GM23248 (cell line): ENCODE measurements at regions not wholly inside any gene's neighbourhood (a gene's known extent, or its start where the extent isn't known, plus 50 kb on each side); places are given as distances from the start of the nearest gene placed in this dataset.
"Not testable (repeated sequence)": the region's sequence is repeated elsewhere in the genome, so short reads cannot be mapped to it uniquely, and the experiment has no call there.

Source experiments
- DNase-seq: peaks from one replicate; pipeline ENCODE4 v3.0.0-alpha.2; 2015
- H2AFZ ChIP-seq: fragments of 200-600 bp; sonication (generic); 2 replicates; pipeline ENCODE4 v1.6.1; 2016; ENCODE audit warnings: antibody characterized with exemption
- H3F3A ChIP-seq: fragments of 200-600 bp; sonication (generic); 2 replicates; pipeline ENCODE4 v1.6.1; 2016; ENCODE audit warnings: mild to moderate bottlenecking, antibody characterized with exemption, mixed run types; ENCODE audit not compliant: insufficient read depth
- H3K27ac ChIP-seq: fragments of 200-600 bp; sonication (generic); 2 replicates; pipeline ENCODE4 v1.5.1; 2016; ENCODE audit warnings: mild to moderate bottlenecking
- H3K27me3 ChIP-seq: fragments of 200-600 bp; sonication (generic); replicated peaks from 2 replicates; pipeline ENCODE4 v1.6.1; 2016; ENCODE audit warnings: mild to moderate bottlenecking; ENCODE audit not compliant: insufficient read depth
- H3K36me3 ChIP-seq: fragments of 200-600 bp; sonication (generic); 2 replicates; pipeline ENCODE4 v1.6.1; 2016; ENCODE audit warnings: low read depth, mild to moderate bottlenecking
- H3K4me1 ChIP-seq: fragments of 200-600 bp; sonication (generic); 2 replicates; pipeline ENCODE4 v1.6.1; 2016; ENCODE audit warnings: mild to moderate bottlenecking; ENCODE audit not compliant: insufficient read depth
- H3K4me2 ChIP-seq: fragments of 200-600 bp; sonication (generic); one replicate; pipeline ENCODE4 v1.6.1; 2016; ENCODE audit warnings: mild to moderate bottlenecking; ENCODE audit not compliant: unreplicated experiment
- H3K4me3 ChIP-seq: fragments of 200-600 bp; sonication (generic); 2 replicates; pipeline ENCODE4 v1.5.1; 2016; ENCODE audit warnings: mild to moderate bottlenecking
- H3K79me2 ChIP-seq: fragments of 200-600 bp; sonication (generic); 2 replicates; pipeline ENCODE4 v1.6.1; 2016; ENCODE audit warnings: mild to moderate bottlenecking; ENCODE audit not compliant: insufficient read depth
- H3K9ac ChIP-seq: fragments of 200-600 bp; sonication (generic); 2 replicates; pipeline ENCODE4 v1.6.1; 2016; ENCODE audit warnings: mild to moderate bottlenecking
- H3K9me2 ChIP-seq: fragments of 200-600 bp; sonication (generic); 2 replicates; pipeline ENCODE4 v1.6.1; 2016; ENCODE audit warnings: mixed run types, mild to moderate bottlenecking, moderate library complexity; ENCODE audit not compliant: insufficient read depth
- H3K9me3 ChIP-seq: fragments of 200-600 bp; sonication (generic); one replicate; pipeline ENCODE4 v1.6.1; 2017; ENCODE audit warnings: low read depth
- H4K20me1 ChIP-seq: fragments of 200-600 bp; sonication (generic); 2 replicates; pipeline ENCODE4 v1.6.0; 2016; ENCODE audit not compliant: insufficient read depth
- EZH2 ChIP-seq: fragments of 200-600 bp; sonication (generic); IDR thresholded peaks from 2 replicates; pipeline ENCODE4 v1.6.1; 2018; ENCODE audit warnings: antibody characterized with exemption, mild to moderate bottlenecking; ENCODE audit not compliant: insufficient read depth, poor library complexity, severe bottlenecking
- EZH2phosphoT487 ChIP-seq: fragments of 200-600 bp; sonication (generic); IDR thresholded peaks from 2 replicates; pipeline ENCODE4 v1.6.1; 2018; ENCODE audit warnings: antibody characterized with exemption, moderate library complexity, mild to moderate bottlenecking, low read depth; ENCODE audit not compliant: insufficient read depth
- WGBS, 2 experiments: methylation state at CpG; one replicate each; pipeline ENCODE4 v1.1.6; 2015 to 2017; ENCODE audit warnings: low lambda C conversion rate in 2 of 2, low coverage in 1 of 2; ENCODE audit errors: missing lambda C conversion rate in 2 of 2; 5-methylcytosine and 5-hydroxymethylcytosine counted together
- in situ Hi-C: fragments of 300-500 bp; cut with MboI; formaldehyde crosslinking; loops from 2 replicates; pipeline ENCODE4 v1.15.0; 2020

DNA sequence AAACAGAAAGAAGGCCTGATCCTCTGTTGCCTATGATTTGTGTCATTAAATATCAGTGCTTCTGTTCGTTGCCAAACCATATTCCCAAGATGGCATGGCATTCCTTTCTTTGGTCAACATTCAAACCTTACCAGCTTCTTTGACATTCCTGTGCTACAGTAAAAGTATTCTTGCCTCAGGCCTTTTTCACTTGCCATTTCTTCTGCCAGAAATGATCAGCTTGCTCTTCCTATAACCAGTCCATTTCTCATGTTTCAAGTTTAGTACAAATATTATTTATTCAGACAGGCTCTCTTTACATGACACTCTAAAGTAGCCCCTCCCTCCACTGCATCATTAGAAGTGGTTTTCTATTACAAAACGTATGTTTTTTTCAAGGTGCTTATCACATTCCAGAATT lies 278.3 kb downstream of the KCNJ2 start:
- H3K4me2 ChIP-seq, result no peak overlapping the region
- H3K4me1 ChIP-seq, result no peaks in the 10 kb centered on the region
- H3K9ac ChIP-seq, result no peak overlapping the region
- 24 to 30% methylated on average over 2 of the region's 2 CpGs for WGBS, 2 experiments
- H4K20me1 ChIP-seq, result no peaks in the 10 kb centered on the region
- in situ Hi-C loops, result no loop called here
- TF ChIP-seq EZH2 (no peak), EZH2phosphoT487 (no peak)
- H3K27me3 ChIP-seq, result no peaks in the 10 kb centered on the region
- H3F3A ChIP-seq, result no peaks in the 10 kb centered on the region
- H3K27ac ChIP-seq, result no peak overlapping the region
- H3K79me2 ChIP-seq, result no peaks in the 10 kb centered on the region
- H2AFZ ChIP-seq, result no peak overlapping the region
- H3K4me3 ChIP-seq, result no peak overlapping the region
- no peaks in the 10 kb centered on the region for H3K9me2 ChIP-seq
- no peaks in the 10 kb centered on the region for H3K36me3 ChIP-seq
- no peak for DNase-seq
- no peaks in the 10 kb centered on the region for H3K9me3 ChIP-seq

DNA sequence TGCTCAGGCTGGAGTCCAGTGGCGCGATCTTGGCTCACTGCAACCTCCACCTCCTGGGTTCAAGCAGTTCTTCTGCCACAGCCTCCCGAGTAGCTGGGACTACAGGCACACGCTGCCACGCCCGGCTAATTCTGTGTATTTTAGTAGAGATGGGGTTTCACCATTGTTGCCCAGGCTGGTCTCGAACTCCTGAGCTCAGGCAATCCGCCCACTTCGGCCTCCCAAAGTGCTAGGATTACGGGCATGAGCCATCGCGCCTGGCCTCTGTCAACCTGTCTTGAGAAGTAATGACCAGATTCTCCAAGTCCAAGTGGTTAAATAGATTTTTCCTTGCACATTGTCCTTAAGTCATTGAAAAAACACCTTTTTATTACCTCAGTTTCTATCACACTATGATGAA lies 283.7 kb downstream of the KCNJ2 start:
- DNase-seq, H4K20me1 ChIP-seq, H3F3A ChIP-seq, H3K27me3 ChIP-seq, H3K9me2 ChIP-seq, H2AFZ ChIP-seq, H3K9me3 ChIP-seq, H3K9ac ChIP-seq, H3K36me3 ChIP-seq, H3K4me3 ChIP-seq, H3K27ac ChIP-seq, in situ Hi-C loops, H3K79me2 ChIP-seq, H3K4me2 ChIP-seq, H3K4me1 ChIP-seq: not testable (repeated sequence)
- WGBS, 2 experiments, result 70 to 72% methylated on average over 12 of the region's 12 CpGs

DNA sequence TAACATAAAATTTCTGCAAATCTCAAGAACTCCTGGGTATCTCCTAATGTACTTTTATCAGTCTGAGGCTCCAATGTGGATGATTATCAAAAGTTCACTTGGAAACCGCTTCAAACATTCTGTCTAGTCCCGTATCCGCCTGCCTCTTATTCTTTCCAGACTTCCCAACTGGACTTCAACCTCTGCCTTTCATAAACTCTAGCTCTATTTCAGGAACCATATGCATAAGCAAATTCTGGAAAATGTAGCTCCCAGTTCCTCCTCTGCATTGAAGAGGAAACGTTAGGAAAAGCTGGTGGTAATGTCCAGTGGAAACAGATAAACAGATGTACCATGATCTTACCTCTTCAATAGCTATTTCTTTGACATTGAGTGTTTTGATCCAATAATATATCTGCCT lies 285.0 kb downstream of the KCNJ2 start:
- in situ Hi-C loops, result no loop called here
- TF ChIP-seq EZH2phosphoT487 (no peak), EZH2 (no peak)
- Histone ChIP-seq H3K9me2 (no peaks in the 10 kb centered on the region), H3K27ac (no peak overlapping the region), H3K36me3 (no peaks in the 10 kb centered on the region), H3K79me2 (no peaks in the 10 kb centered on the region), H3K9me3 (no peaks in the 10 kb centered on the region), H3F3A (no peaks in the 10 kb centered on the region), H3K4me1 (no peaks in the 10 kb centered on the region), H3K9ac (no peak overlapping the region), H2AFZ (no peak overlapping the region), H3K4me2 (no peak overlapping the region), H3K4me3 (no peak overlapping the region), H3K27me3 (no peaks in the 10 kb centered on the region), H4K20me1 (no peaks in the 10 kb centered on the region)
- no peak for DNase-seq
- 5 to 16% methylated on average over 4 of the region's 4 CpGs for WGBS, 2 experiments

DNA sequence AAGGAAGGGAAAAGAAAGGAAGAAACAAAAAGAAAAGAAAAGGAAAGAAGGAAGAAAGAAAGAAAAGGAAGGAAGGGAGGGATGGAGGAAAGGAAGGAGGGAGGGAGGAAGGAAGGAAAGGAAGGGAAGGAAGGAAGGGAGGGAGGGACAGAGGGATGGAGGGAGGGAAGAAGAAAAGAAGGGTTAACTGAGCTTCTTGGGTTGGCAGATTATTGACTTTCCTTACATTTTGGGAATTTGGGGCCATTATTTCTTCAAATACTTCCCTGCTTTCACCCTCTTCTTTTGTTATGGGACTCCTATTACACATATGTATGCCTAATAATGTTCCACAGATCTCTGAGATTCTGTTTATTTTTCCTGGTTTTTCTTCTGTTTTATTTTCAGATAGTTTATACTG lies 285.6 kb downstream of the KCNJ2 start:
- H3K4me1 ChIP-seq, result no peaks in the 10 kb centered on the region
- no peak for DNase-seq
- H3K36me3 ChIP-seq, result no peaks in the 10 kb centered on the region
- no peak overlapping the region for H2AFZ ChIP-seq
- no peaks in the 10 kb centered on the region for H3K9me3 ChIP-seq
- in situ Hi-C loops, result no loop called here
- H3K4me3 ChIP-seq, result no peak overlapping the region
- no peaks in the 10 kb centered on the region for H3F3A ChIP-seq
- H3K9ac ChIP-seq, result no peak overlapping the region
- no peak overlapping the region for H3K27ac ChIP-seq
- TF ChIP-seq EZH2phosphoT487 (no peak), EZH2 (no peak)
- H3K79me2 ChIP-seq, result no peaks in the 10 kb centered on the region
- H4K20me1 ChIP-seq, result no peaks in the 10 kb centered on the region
- H3K27me3 ChIP-seq, result no peaks in the 10 kb centered on the region
- no peaks in the 10 kb centered on the region for H3K9me2 ChIP-seq
- H3K4me2 ChIP-seq, result no peak overlapping the region

DNA sequence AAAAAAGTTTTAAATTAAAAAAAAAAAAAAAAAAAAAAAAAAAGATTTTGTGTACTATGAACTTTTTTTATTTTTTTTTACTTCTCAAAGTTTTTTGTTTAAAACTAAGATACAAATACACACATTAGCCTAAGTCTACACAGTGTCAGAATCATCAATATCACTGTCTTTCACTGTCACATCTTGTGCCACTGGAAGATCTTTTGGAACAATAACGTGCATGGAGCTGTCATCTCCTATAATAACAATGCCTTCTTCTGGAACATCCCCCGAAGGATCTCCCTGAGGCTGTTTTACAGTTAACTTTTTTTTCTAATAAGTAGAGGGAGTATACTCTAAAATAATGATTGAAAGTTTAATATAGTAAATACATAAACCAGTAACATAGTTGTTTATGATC lies 295.7 kb downstream of the KCNJ2 start:
- no peaks in the 10 kb centered on the region for H3K9me3 ChIP-seq

More for the DNA sequence above, 295.7 kb downstream of the KCNJ2 start:
- Histone ChIP-seq H3K9ac (no peak overlapping the region), H3K27ac (no peak overlapping the region), H3K36me3 (no peaks in the 10 kb centered on the region), H3F3A (no peaks in the 10 kb centered on the region), H3K79me2 (no peaks in the 10 kb centered on the region), H3K27me3 (no peaks in the 10 kb centered on the region), H3K4me1 (no peaks in the 10 kb centered on the region), H3K9me2 (no peaks in the 10 kb centered on the region), H3K4me2 (no peak overlapping the region), H3K4me3 (no peak overlapping the region), H2AFZ (no peak overlapping the region), H4K20me1 (no peaks in the 10 kb centered on the region)
- in situ Hi-C loops, result no loop called here
- no peak for DNase-seq
- TF ChIP-seq EZH2 (no peak), EZH2phosphoT487 (no peak)
- 17 to 21% methylated on average over 2 of the region's 2 CpGs for WGBS, 2 experiments
